ENCODE measurements at regions not wholly inside any gene's neighbourhood (a gene's known extent, or its start where the extent isn't known, plus 50 kb on each side); places are given as distances from the start of the nearest gene placed in this dataset.

GRCh38 chr2:176535467-176536113 is 266.3 kb downstream of the MTX2 start:
- TF ChIP-seq CTCF (IDR thresholded peaks at IDR 0.05; ENCODE audit: unreplicated experiment) = no peak
- peaks cover 1% of the 10 kb centered on the region for H3K27me3 Mint-ChIP-seq (ENCODE audit: unreplicated experiment)
- H3K4me3 Mint-ChIP-seq (ENCODE audit: unreplicated experiment) = no peak overlapping the region
- H3K9me3 Mint-ChIP-seq (ENCODE audit: unreplicated experiment) = no peaks in the 10 kb centered on the region
- H3K4me1 Mint-ChIP-seq (ENCODE audit: unreplicated experiment) = peaks cover 57% of the 10 kb centered on the region
- no peak for DNase-seq (ENCODE audit: low spot score)
- H3K27ac Mint-ChIP-seq (ENCODE audit: unreplicated experiment) = no peak overlapping the region
- no peaks in the 10 kb centered on the region for H3K36me3 Mint-ChIP-seq (ENCODE audit: low read depth, unreplicated experiment)

DNA sequence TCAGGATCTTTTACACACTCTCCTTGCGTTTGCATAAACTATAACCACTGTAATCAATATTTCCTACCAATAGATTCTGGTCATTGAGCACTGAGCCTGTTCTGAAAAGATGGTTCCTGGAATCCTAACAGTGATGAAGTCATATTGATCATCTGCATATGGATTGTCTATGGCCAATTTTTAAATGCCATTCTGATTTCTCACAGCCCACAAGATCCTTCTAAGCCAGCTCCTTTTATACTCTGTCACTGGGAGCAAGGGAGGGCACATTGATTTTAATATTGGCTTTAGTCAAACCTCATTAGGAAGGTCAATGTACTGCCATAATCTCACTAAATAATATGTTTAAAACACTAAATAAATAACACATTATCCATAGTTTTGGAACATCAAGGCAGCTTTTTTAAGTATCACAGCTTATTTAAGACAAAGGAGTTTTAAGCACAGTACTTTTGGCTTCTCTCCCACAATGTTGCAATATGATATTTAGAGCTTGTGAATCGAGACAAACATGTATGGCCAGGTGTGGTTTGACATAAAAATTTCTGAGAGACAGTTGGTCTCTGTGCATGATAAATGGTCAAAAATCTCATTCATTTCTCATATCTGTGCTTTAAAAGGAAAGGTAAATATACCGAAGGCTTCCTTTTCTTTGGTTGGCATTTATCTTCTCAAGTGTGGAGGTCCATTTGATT is 267.3 kb downstream of the MTX2 start:
- Mint-ChIP-seq H3K36me3 (ENCODE audit: low read depth, unreplicated experiment) (no peaks in the 10 kb centered on the region), H3K4me1 (ENCODE audit: unreplicated experiment) (peaks cover 57% of the 10 kb centered on the region), H3K27ac (ENCODE audit: unreplicated experiment) (no peak overlapping the region), H3K9me3 (ENCODE audit: unreplicated experiment) (no peaks in the 10 kb centered on the region), H3K27me3 (ENCODE audit: unreplicated experiment) (peaks cover 1% of the 10 kb centered on the region), H3K4me3 (ENCODE audit: unreplicated experiment) (no peak overlapping the region)
- TF ChIP-seq CTCF (IDR thresholded peaks at IDR 0.05; ENCODE audit: unreplicated experiment) = no peak
- no peak for DNase-seq (ENCODE audit: low spot score)

DNA sequence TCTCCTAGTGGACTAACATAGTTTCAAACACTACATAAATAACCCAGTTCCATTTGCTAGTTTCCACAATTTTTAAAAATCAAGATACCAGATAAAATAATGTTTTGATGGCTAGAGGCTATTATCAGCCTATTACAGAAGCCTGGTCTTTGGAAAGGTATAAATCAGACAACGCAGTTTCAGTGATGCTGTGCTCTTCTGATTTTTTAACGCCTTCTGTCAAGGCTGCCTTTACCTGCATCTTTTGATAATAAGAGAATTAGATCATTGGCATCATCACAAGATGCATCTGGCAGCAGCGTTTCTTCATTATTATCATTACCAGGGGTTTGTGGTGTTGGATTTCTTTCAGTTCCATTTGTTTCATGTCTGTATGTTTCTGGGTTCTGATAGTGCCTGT is 268.7 kb downstream of the MTX2 start:
- H3K4me1 Mint-ChIP-seq (ENCODE audit: unreplicated experiment) = peaks cover 49% of the 10 kb centered on the region
- TF ChIP-seq CTCF (IDR thresholded peaks at IDR 0.05; ENCODE audit: unreplicated experiment) = no peak
- H3K36me3 Mint-ChIP-seq (ENCODE audit: low read depth, unreplicated experiment) = no peaks in the 10 kb centered on the region
- H3K9me3 Mint-ChIP-seq (ENCODE audit: unreplicated experiment) = no peaks in the 10 kb centered on the region
- H3K27me3 Mint-ChIP-seq (ENCODE audit: unreplicated experiment) = peaks cover 1% of the 10 kb centered on the region
- DNase-seq (ENCODE audit: low spot score) = no peak
- H3K4me3 Mint-ChIP-seq (ENCODE audit: unreplicated experiment) = peak overlapping the region; percentile 25
- peak overlapping the region; percentile 83 for H3K27ac Mint-ChIP-seq (ENCODE audit: unreplicated experiment)

- no peaks in the 10 kb centered on the region for H3K9me3 Mint-ChIP-seq (ENCODE audit: unreplicated experiment)
- no peaks in the 10 kb centered on the region for H3K36me3 Mint-ChIP-seq (ENCODE audit: low read depth, unreplicated experiment)
- no peak for TF ChIP-seq CTCF (IDR thresholded peaks at IDR 0.05; ENCODE audit: unreplicated experiment)
- no peak overlapping the region for H3K4me3 Mint-ChIP-seq (ENCODE audit: unreplicated experiment)
- DNase-seq (ENCODE audit: low spot score) = no peak
- H3K4me1 Mint-ChIP-seq (ENCODE audit: unreplicated experiment) = peaks cover 35% of the 10 kb centered on the region
- no peaks in the 10 kb centered on the region for H3K27me3 Mint-ChIP-seq (ENCODE audit: unreplicated experiment)
- no peak overlapping the region for H3K27ac Mint-ChIP-seq (ENCODE audit: unreplicated experiment)
These were observed 271.8 kb downstream of the MTX2 start for GRCh38 chr2:176540995-176541394.

DNA sequence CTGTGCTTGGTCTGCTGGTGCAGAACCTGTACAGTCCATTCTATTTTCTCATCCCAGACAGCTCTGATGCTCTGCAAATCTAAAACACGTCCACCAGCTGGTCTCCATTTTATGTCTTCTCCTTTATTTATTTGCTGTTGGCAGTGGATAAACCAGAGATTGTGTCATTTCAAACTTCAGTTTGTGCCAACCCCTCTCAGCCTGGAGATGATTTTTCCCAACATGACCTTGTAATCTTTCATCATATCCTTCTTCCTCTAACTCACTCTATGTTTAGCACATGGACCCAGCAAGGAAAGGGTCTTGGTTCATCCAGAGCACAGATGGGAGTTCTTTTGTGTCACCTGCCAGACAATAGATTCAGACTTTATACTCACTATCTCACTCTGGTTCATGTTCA is 273.2 kb downstream of the MTX2 start:
- peaks cover 38% of the 10 kb centered on the region for H3K4me1 Mint-ChIP-seq (ENCODE audit: unreplicated experiment)
- no peak overlapping the region for H3K4me3 Mint-ChIP-seq (ENCODE audit: unreplicated experiment)
- DNase-seq (ENCODE audit: low spot score) = no peak
- no peaks in the 10 kb centered on the region for H3K9me3 Mint-ChIP-seq (ENCODE audit: unreplicated experiment)
- H3K27ac Mint-ChIP-seq (ENCODE audit: unreplicated experiment) = no peak overlapping the region
- peaks cover 3% of the 10 kb centered on the region for H3K27me3 Mint-ChIP-seq (ENCODE audit: unreplicated experiment)
- H3K36me3 Mint-ChIP-seq (ENCODE audit: low read depth, unreplicated experiment) = no peaks in the 10 kb centered on the region
- TF ChIP-seq CTCF (IDR thresholded peaks at IDR 0.05; ENCODE audit: unreplicated experiment) = no peak
